Parathyroid adenoma (tissue), 2 donors: ENCODE measurements at regions not wholly inside any gene's neighbourhood (a gene's known extent, or its start where the extent isn't known, plus 50 kb on each side); places are given as distances from the start of the nearest gene placed in this dataset.

Experiments used
- H2AFZ ChIP-seq: fragments of 300-600 bp; sonication (generic); one replicate; pipeline ENCODE4 v1.7.0; 2017; ENCODE audit warnings: antibody characterized with exemption, mild to moderate bottlenecking
- H3K27ac ChIP-seq: fragments of 300-600 bp; sonication (generic); one replicate; pipeline ENCODE4 v1.7.0; 2017
- H3K27me3 ChIP-seq: fragments of 300-600 bp; sonication (generic); one replicate; pipeline ENCODE4 v1.7.0; 2017; ENCODE audit warnings: low read length; ENCODE audit not compliant: control insufficient read depth, insufficient read depth
- H3K36me3 ChIP-seq: fragments of 300-600 bp; sonication (generic); one replicate; pipeline ENCODE4 v1.7.0; 2017; ENCODE audit warnings: low read length; ENCODE audit not compliant: control insufficient read depth, insufficient read depth
- H3K4me1 ChIP-seq: fragments of 300-600 bp; sonication (generic); one replicate; pipeline ENCODE4 v1.7.0; 2017; ENCODE audit warnings: control low read depth
- H3K4me2 ChIP-seq: fragments of 300-600 bp; sonication (generic); one replicate; pipeline ENCODE4 v1.7.0; 2017; ENCODE audit warnings: low read length
- H3K4me3 ChIP-seq: fragments of 300-600 bp; sonication (generic); one replicate; pipeline ENCODE4 v1.7.0; 2017; ENCODE audit warnings: low read depth, low read length
- H3K79me2 ChIP-seq: fragments of 300-600 bp; sonication (generic); one replicate; pipeline ENCODE4 v1.7.0; 2017; ENCODE audit warnings: control low read depth
- H3K9ac ChIP-seq: fragments of 300-600 bp; sonication (generic); one replicate; pipeline ENCODE4 v1.7.0; 2017; ENCODE audit warnings: mild to moderate bottlenecking
- H3K9me3 ChIP-seq: fragments of 300-600 bp; sonication (generic); one replicate; pipeline ENCODE4 v1.7.0; 2017; ENCODE audit warnings: low read length; ENCODE audit not compliant: control insufficient read depth
- CTCF ChIP-seq: fragments of 300-600 bp; sonication (generic); IDR thresholded peaks from one replicate; pipeline ENCODE4 v1.7.0; 2017; ENCODE audit warnings: antibody characterized with exemption, mild to moderate bottlenecking
- donor health status: primary hyperparathyroidism.

GRCh38 chr6:50637267-50637666, 76.1 kb upstream of the TFAP2D start:
- H3K79me2 ChIP-seq: no peaks in the 10 kb centered on the region
- H3K4me3 ChIP-seq: no peak overlapping the region
- H3K9me3 ChIP-seq: no peaks in the 10 kb centered on the region
- H3K27me3 ChIP-seq: no peaks in the 10 kb centered on the region
- no peak overlapping the region for H3K9ac ChIP-seq
- no peaks in the 10 kb centered on the region for H3K4me1 ChIP-seq
- no peak overlapping the region for H3K4me2 ChIP-seq
- H2AFZ ChIP-seq: no peak overlapping the region
- H3K36me3 ChIP-seq: no peaks in the 10 kb centered on the region
- H3K27ac ChIP-seq: no peak overlapping the region
- TF ChIP-seq CTCF: no peak

- Histone ChIP-seq H3K27ac (no peak overlapping the region), H2AFZ (no peak overlapping the region), H3K27me3 (no peaks in the 10 kb centered on the region), H3K4me2 (no peak overlapping the region), H3K9ac (no peak overlapping the region), H3K4me3 (no peak overlapping the region), H3K79me2 (no peaks in the 10 kb centered on the region), H3K4me1 (no peaks in the 10 kb centered on the region), H3K9me3 (no peaks in the 10 kb centered on the region), H3K36me3 (no peaks in the 10 kb centered on the region)
- no peak for TF ChIP-seq CTCF
Observed at GRCh38 chr6:50649086-50649485, 64.2 kb upstream of the TFAP2D start.

- Histone ChIP-seq H2AFZ (no peak overlapping the region), H3K79me2 (no peaks in the 10 kb centered on the region), H3K9me3 (no peaks in the 10 kb centered on the region), H3K27ac (no peak overlapping the region), H3K36me3 (no peaks in the 10 kb centered on the region), H3K27me3 (no peaks in the 10 kb centered on the region), H3K4me2 (no peak overlapping the region), H3K9ac (no peak overlapping the region), H3K4me3 (no peak overlapping the region), H3K4me1 (no peaks in the 10 kb centered on the region)
- TF ChIP-seq CTCF: no peak
Observed at GRCh38 chr6:50653253-50653652, 60.1 kb upstream of the TFAP2D start.

GRCh38 chr6:50654155-50654554, 59.2 kb upstream of the TFAP2D start:
- H3K27ac ChIP-seq: no peak overlapping the region

More at GRCh38 chr6:50654155-50654554, 59.2 kb upstream of the TFAP2D start:
- H3K79me2 ChIP-seq: no peaks in the 10 kb centered on the region
- H3K36me3 ChIP-seq: no peaks in the 10 kb centered on the region
- H3K4me1 ChIP-seq: no peaks in the 10 kb centered on the region
- no peak overlapping the region for H3K4me3 ChIP-seq
- H3K4me2 ChIP-seq: no peak overlapping the region
- H3K27me3 ChIP-seq: no peaks in the 10 kb centered on the region
- TF ChIP-seq CTCF: no peak
- H2AFZ ChIP-seq: no peak overlapping the region
- no peaks in the 10 kb centered on the region for H3K9me3 ChIP-seq
- H3K9ac ChIP-seq: no peak overlapping the region
